ENCODE measurements at regions not wholly inside any gene's neighbourhood (a gene's known extent, or its start where the extent isn't known, plus 50 kb on each side); places are given as distances from the start of the nearest gene placed in this dataset.

GRCh38 chr7:106573738-106574137, 87.2 kb downstream of the CCDC71L start:
- whole genome bisulfite sequencing, 2 donors, result 78 to 89% methylated on average over 3 of the region's 3 CpGs
- Histone ChIP-seq H3K36me3 (ENCODE audit: low read depth, missing control alignments) (no peaks in the 10 kb centered on the region), H3K4me1 (no peaks in the 10 kb centered on the region), H3K4me3 (no peak overlapping the region), H3K27me3 (no peaks in the 10 kb centered on the region), H3K9me3 (no peaks in the 10 kb centered on the region), H3K27ac (no peak overlapping the region)
- intact Hi-C loops (cut with DNase I; ENCODE audit: low total_unique reads), result no loop called here
- no peak for DNase-seq
- TF ChIP-seq POLR2A (IDR thresholded peaks at IDR 0.05), result no peak
- TF ChIP-seq, protein P1, sequence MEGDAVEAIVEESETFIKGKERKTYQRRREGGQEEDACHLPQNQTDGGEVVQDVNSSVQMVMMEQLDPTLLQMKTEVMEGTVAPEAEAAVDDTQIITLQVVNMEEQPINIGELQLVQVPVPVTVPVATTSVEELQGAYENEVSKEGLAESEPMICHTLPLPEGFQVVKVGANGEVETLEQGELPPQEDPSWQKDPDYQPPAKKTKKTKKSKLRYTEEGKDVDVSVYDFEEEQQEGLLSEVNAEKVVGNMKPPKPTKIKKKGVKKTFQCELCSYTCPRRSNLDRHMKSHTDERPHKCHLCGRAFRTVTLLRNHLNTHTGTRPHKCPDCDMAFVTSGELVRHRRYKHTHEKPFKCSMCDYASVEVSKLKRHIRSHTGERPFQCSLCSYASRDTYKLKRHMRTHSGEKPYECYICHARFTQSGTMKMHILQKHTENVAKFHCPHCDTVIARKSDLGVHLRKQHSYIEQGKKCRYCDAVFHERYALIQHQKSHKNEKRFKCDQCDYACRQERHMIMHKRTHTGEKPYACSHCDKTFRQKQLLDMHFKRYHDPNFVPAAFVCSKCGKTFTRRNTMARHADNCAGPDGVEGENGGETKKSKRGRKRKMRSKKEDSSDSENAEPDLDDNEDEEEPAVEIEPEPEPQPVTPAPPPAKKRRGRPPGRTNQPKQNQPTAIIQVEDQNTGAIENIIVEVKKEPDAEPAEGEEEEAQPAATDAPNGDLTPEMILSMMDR (IDR thresholded peaks at IDR 0.05), result no peak

GRCh38 chr7:106573125-106573663, 87.8 kb downstream of the CCDC71L start:
- H3K4me3 ChIP-seq, result no peak overlapping the region
- no peak for TF ChIP-seq POLR2A (IDR thresholded peaks at IDR 0.05)
- TF ChIP-seq, protein P1 (IDR thresholded peaks at IDR 0.05), result no peak
- intact Hi-C loops (cut with DNase I; ENCODE audit: low total_unique reads), result no loop called here
- H3K4me1 ChIP-seq, result no peaks in the 10 kb centered on the region
- no peaks in the 10 kb centered on the region for H3K9me3 ChIP-seq
- 79 to 80% methylated on average over 1 of the region's 1 CpG for WGBS, 2 donors
- DNase-seq, result no peak
- H3K36me3 ChIP-seq (ENCODE audit: low read depth, missing control alignments), result no peaks in the 10 kb centered on the region
- H3K27me3 ChIP-seq, result no peaks in the 10 kb centered on the region
- H3K27ac ChIP-seq, result no peak overlapping the region

- no peak for TF ChIP-seq POLR2A (IDR thresholded peaks at IDR 0.05)
- TF ChIP-seq, protein P1 (IDR thresholded peaks at IDR 0.05), result no peak
- Histone ChIP-seq H3K9me3 (no peaks in the 10 kb centered on the region), H3K27ac (no peak overlapping the region), H3K36me3 (ENCODE audit: low read depth, missing control alignments) (no peaks in the 10 kb centered on the region), H3K4me3 (no peak overlapping the region), H3K27me3 (no peaks in the 10 kb centered on the region), H3K4me1 (no peaks in the 10 kb centered on the region)
- DNase-seq, result no peak
- intact Hi-C loops (cut with DNase I; ENCODE audit: low total_unique reads), result no loop called here
- 88 to 96% methylated on average over 3 of the region's 3 CpGs for WGBS, 2 donors
Measured at GRCh38 chr7:106572394-106573124, 88.4 kb downstream of the CCDC71L start.

GRCh38 chr7:106571563-106571962, 89.4 kb downstream of the CCDC71L start:
- H3K36me3 ChIP-seq (ENCODE audit: low read depth, missing control alignments), result no peaks in the 10 kb centered on the region
- 81 to 86% methylated on average over 3 of the region's 3 CpGs for WGBS, 2 donors
- intact Hi-C loops (cut with DNase I; ENCODE audit: low total_unique reads), result no loop called here
- H3K9me3 ChIP-seq, result no peaks in the 10 kb centered on the region
- DNase-seq, result no peak
- no peak overlapping the region for H3K4me3 ChIP-seq
- no peak for TF ChIP-seq POLR2A (IDR thresholded peaks at IDR 0.05)
- TF ChIP-seq, protein P1 (IDR thresholded peaks at IDR 0.05), result no peak
- H3K27ac ChIP-seq, result no peak overlapping the region
- H3K27me3 ChIP-seq, result no peaks in the 10 kb centered on the region
- no peaks in the 10 kb centered on the region for H3K4me1 ChIP-seq

DNA sequence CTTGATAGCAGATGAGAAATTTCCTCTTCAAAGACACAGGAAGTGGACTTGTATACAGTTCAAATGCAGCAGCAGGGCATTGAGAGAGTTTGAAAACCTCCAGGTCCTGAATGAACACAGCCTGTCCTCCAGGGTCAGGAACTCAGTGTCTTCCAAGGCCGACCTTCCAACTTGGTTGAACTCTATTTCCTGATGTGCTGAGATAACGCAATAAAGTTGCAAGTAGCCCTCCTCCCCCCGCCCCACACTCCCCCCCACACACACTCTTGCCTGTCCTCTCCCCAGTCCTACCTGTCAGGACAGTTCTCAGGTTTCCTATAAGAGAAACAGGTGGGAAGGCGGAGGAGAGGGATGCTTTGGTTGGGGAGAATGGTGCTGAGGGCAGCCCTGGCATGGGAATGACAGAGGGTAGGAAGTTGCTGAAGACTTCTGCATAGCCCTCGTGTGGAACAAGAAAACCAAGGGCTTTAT, 90.0 kb downstream of the CCDC71L start:
- TF ChIP-seq, protein P1 (IDR thresholded peaks at IDR 0.05), result no peak
- TF ChIP-seq POLR2A (IDR thresholded peaks at IDR 0.05), result no peak
- Histone ChIP-seq H3K27me3 (no peaks in the 10 kb centered on the region), H3K9me3 (no peaks in the 10 kb centered on the region), H3K4me1 (no peaks in the 10 kb centered on the region), H3K36me3 (ENCODE audit: low read depth, missing control alignments) (no peaks in the 10 kb centered on the region), H3K4me3 (no peak overlapping the region), H3K27ac (no peak overlapping the region)
- 49 to 60% methylated on average over 5 of the region's 5 CpGs for WGBS, 2 donors
- intact Hi-C loops (cut with DNase I; ENCODE audit: low total_unique reads), result no loop called here
- no peak for DNase-seq
